SU-DHL-6 (cell line): ENCODE measurements at regions not wholly inside any gene's neighbourhood (a gene's known extent, or its start where the extent isn't known, plus 50 kb on each side); places are given as distances from the start of the nearest gene placed in this dataset.

Source experiments
- H2AFZ ChIP-seq: fragments of 200-600 bp; sonication (generic); 2 replicates; pipeline ENCODE4 v1.6.1; 2014; ENCODE audit warnings: low read depth, mild to moderate bottlenecking, moderate library complexity, mixed read lengths, antibody characterized with exemption, low read length; ENCODE audit not compliant: severe bottlenecking
- H3F3A ChIP-seq: fragments of 200-600 bp; shearing (Covaris generic); 2 replicates; pipeline ENCODE4 v1.6.0; 2016; ENCODE audit warnings: antibody characterized with exemption, mild to moderate bottlenecking; ENCODE audit not compliant: insufficient read depth
- H3K27ac ChIP-seq: fragments of 200-600 bp; sonication (generic); 2 replicates; pipeline ENCODE4 v1.5.1; 2016; ENCODE audit warnings: low read depth, mild to moderate bottlenecking, low read length, moderate library complexity, mixed read lengths
- H3K27me3 ChIP-seq: fragments of 200-600 bp; sonication (generic), shearing (Covaris generic); 2 replicates; pipeline ENCODE4 v1.6.0; 2014; ENCODE audit warnings: mild to moderate bottlenecking, low read length
- H3K36me3 ChIP-seq: fragments of 200-600 bp; sonication (generic); 2 replicates; pipeline ENCODE4 v1.6.1; 2014; ENCODE audit warnings: mild to moderate bottlenecking, low read length, mixed read lengths
- H3K4me2 ChIP-seq: fragments of 300-600, 200-600 bp; shearing (Covaris generic), sonication (generic); 2 replicates; pipeline ENCODE4 v1.6.0; 2014; ENCODE audit warnings: low read length, low read depth, mild to moderate bottlenecking; ENCODE audit not compliant: poor library complexity, severe bottlenecking
- H3K4me3 ChIP-seq: fragments of 200-600 bp; sonication (generic); 2 replicates; pipeline ENCODE4 v1.5.1; 2014; ENCODE audit warnings: antibody characterized with exemption, low read length, mild to moderate bottlenecking, mixed read lengths; ENCODE audit not compliant: insufficient read depth, poor library complexity, severe bottlenecking
- H3K79me2 ChIP-seq: fragments of 200-600 bp; sonication (generic); 2 replicates; pipeline ENCODE4 v1.6.1; 2014; ENCODE audit warnings: mild to moderate bottlenecking, low read length, moderate library complexity; ENCODE audit not compliant: insufficient read depth
- H3K9ac ChIP-seq: fragments of 200-600 bp; sonication (generic); 2 replicates; pipeline ENCODE4 v1.7.0; 2014; ENCODE audit warnings: mild to moderate bottlenecking, low read length
- H3K9me2 ChIP-seq: fragments of 200-600 bp; sonication (generic); replicated peaks from 2 replicates; pipeline ENCODE4 v1.6.1; 2014; ENCODE audit warnings: low read length; ENCODE audit not compliant: insufficient read depth
- H3K9me3 ChIP-seq: fragments of 200-600 bp; sonication (generic); 2 replicates; pipeline ENCODE4 v1.6.1; 2014; ENCODE audit warnings: low read length, mixed read lengths; ENCODE audit not compliant: insufficient read depth
- H4K20me1 ChIP-seq: fragments of 200-600 bp; sonication (generic); 2 replicates; pipeline ENCODE4 v1.6.1; 2014; ENCODE audit warnings: low read depth, mild to moderate bottlenecking, antibody characterized with exemption, low read length, moderate library complexity, mixed read lengths
- EZH2phosphoT487 ChIP-seq: fragments of 200-600 bp; sonication (generic), shearing (Covaris generic); conservative IDR thresholded peaks from 2 replicates; pipeline ENCODE4 v1.6.1; 2018; ENCODE audit warnings: mild to moderate bottlenecking, antibody characterized with exemption, low read length, moderate library complexity, mixed read lengths
- TF ChIP-seq, protein P1 (sequence below): fragments of 200-600 bp; sonication (generic); IDR thresholded peaks from one replicate; pipeline ENCODE4 v1.5.1; 2017; ENCODE audit warnings: antibody characterized with exemption, mild to moderate bottlenecking, low read length, moderate library complexity; ENCODE audit not compliant: insufficient read depth, poor library complexity, severe bottlenecking

DNA sequence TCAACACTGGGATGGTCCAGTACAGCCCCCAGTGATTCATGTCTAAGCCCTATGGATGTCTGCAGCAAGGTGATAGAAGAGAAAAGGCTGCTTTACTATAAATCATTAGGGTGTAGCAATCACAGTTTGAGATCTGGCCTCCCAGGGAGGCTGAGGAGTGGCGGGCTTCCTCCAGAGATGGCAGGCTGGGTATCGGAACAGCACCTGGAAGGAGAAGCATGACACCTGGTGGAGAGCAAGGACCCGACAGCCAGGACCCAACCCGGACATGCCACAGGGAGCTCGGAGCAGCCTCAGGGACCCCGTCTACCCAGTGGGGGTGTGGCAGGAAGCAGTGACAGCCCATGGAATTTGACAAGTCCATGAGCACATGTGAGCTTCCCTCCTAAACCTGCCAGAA lies 114.8 kb upstream of the CD93 start:
- H3K9me3 ChIP-seq = no peaks in the 10 kb centered on the region
- TF ChIP-seq EZH2phosphoT487 = no peak
- TF ChIP-seq, protein P1, sequence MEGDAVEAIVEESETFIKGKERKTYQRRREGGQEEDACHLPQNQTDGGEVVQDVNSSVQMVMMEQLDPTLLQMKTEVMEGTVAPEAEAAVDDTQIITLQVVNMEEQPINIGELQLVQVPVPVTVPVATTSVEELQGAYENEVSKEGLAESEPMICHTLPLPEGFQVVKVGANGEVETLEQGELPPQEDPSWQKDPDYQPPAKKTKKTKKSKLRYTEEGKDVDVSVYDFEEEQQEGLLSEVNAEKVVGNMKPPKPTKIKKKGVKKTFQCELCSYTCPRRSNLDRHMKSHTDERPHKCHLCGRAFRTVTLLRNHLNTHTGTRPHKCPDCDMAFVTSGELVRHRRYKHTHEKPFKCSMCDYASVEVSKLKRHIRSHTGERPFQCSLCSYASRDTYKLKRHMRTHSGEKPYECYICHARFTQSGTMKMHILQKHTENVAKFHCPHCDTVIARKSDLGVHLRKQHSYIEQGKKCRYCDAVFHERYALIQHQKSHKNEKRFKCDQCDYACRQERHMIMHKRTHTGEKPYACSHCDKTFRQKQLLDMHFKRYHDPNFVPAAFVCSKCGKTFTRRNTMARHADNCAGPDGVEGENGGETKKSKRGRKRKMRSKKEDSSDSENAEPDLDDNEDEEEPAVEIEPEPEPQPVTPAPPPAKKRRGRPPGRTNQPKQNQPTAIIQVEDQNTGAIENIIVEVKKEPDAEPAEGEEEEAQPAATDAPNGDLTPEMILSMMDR = no peak
- H3K9ac ChIP-seq = no peak overlapping the region
- no peaks in the 10 kb centered on the region for H3K9me2 ChIP-seq
- H3K4me2 ChIP-seq = no peak overlapping the region
- no peak overlapping the region for H3K4me3 ChIP-seq
- no peaks in the 10 kb centered on the region for H3K27me3 ChIP-seq
- no peaks in the 10 kb centered on the region for H4K20me1 ChIP-seq
- H3K36me3 ChIP-seq = no peaks in the 10 kb centered on the region
- no peaks in the 10 kb centered on the region for H3F3A ChIP-seq
- H3K27ac ChIP-seq = no peak overlapping the region
- no peak overlapping the region for H2AFZ ChIP-seq
- no peaks in the 10 kb centered on the region for H3K79me2 ChIP-seq

GRCh38 chr20:23200413-23200812 lies 114.3 kb upstream of the CD93 start:
- Histone ChIP-seq H3K27ac (no peak overlapping the region), H3K4me3 (no peak overlapping the region)

DNA sequence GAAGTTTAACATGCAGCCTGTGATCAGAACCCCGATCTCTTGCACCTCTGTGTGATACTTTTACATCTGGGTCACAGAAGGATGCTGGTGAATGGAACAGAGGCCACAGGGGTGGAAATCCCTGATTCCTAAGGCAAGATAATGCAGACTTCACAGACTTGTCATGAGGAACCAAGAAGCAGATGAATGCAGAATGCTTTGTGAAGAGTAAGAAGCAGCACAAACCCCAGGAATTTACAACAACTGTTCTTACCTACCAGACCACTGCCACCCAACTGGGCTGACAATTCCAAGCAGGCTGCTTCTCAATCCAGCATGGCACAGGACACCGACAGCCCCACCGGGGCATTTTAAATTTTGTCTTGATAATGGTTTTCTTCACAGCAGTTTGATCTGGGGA lies 113.2 kb upstream of the CD93 start:
- no peaks in the 10 kb centered on the region for H3K36me3 ChIP-seq
- H3K27me3 ChIP-seq = no peaks in the 10 kb centered on the region
- H3K79me2 ChIP-seq = no peaks in the 10 kb centered on the region
- H3K9me2 ChIP-seq = no peaks in the 10 kb centered on the region
- no peaks in the 10 kb centered on the region for H3F3A ChIP-seq
- no peaks in the 10 kb centered on the region for H4K20me1 ChIP-seq
- H3K4me2 ChIP-seq = no peak overlapping the region
- no peak overlapping the region for H2AFZ ChIP-seq
- no peak overlapping the region for H3K9ac ChIP-seq
- TF ChIP-seq, protein P1 = no peak
- no peak for TF ChIP-seq EZH2phosphoT487
- H3K27ac ChIP-seq = no peak overlapping the region
- no peak overlapping the region for H3K4me3 ChIP-seq
- H3K9me3 ChIP-seq = no peaks in the 10 kb centered on the region

More at GRCh38 chr20:23200413-23200812, 114.3 kb upstream of the CD93 start:
- TF ChIP-seq, protein P1 = no peak
- no peak for TF ChIP-seq EZH2phosphoT487
- Histone ChIP-seq H4K20me1 (no peaks in the 10 kb centered on the region), H2AFZ (no peak overlapping the region), H3K4me2 (no peak overlapping the region), H3F3A (no peaks in the 10 kb centered on the region), H3K79me2 (no peaks in the 10 kb centered on the region), H3K9me3 (no peaks in the 10 kb centered on the region), H3K27me3 (no peaks in the 10 kb centered on the region), H3K9ac (no peak overlapping the region), H3K36me3 (no peaks in the 10 kb centered on the region), H3K9me2 (no peaks in the 10 kb centered on the region)
